ENCODE measurements at regions not wholly inside any gene's neighbourhood (a gene's known extent, or its start where the extent isn't known, plus 50 kb on each side); places are given as distances from the start of the nearest gene placed in this dataset.

- Histone ChIP-seq H3K27me3 (no peaks in the 10 kb centered on the region), H3K4me1 (no peaks in the 10 kb centered on the region), H3K9me3 (no peaks in the 10 kb centered on the region), H3K27ac (no peak overlapping the region), H3K4me3 (no peak overlapping the region), H3K36me3 (no peaks in the 10 kb centered on the region)
- DNase-seq = peak; percentile 25
- ATAC-seq = no peak
- intact Hi-C loops (cut with DNase I) = no loop called here
- TF ChIP-seq CTCF (IDR thresholded peaks at IDR 0.05) = no peak
Measured at GRCh38 chr2:128405981-128406613, 87.4 kb upstream of the HS6ST1 start.

- Histone ChIP-seq H3K36me3 (no peaks in the 10 kb centered on the region), H3K27ac (no peak overlapping the region), H3K27me3 (no peaks in the 10 kb centered on the region), H3K9me3 (no peaks in the 10 kb centered on the region), H3K4me3 (no peak overlapping the region), H3K4me1 (no peaks in the 10 kb centered on the region)
- ATAC-seq (no peak), DNase-seq (peak; percentile 56)
- no peak for TF ChIP-seq CTCF (IDR thresholded peaks at IDR 0.05)
- intact Hi-C loops (cut with DNase I) = no loop called here
Measured at GRCh38 chr2:128406736-128407554, 88.3 kb upstream of the HS6ST1 start.

GRCh38 chr2:128408349-128409305 is 90.0 kb upstream of the HS6ST1 start:
- DNase-seq = peak; percentile 57
- Histone ChIP-seq H3K9me3 (no peaks in the 10 kb centered on the region), H3K4me3 (no peak overlapping the region), H3K27ac (no peak overlapping the region), H3K4me1 (no peaks in the 10 kb centered on the region), H3K36me3 (no peaks in the 10 kb centered on the region), H3K27me3 (no peaks in the 10 kb centered on the region)
- ATAC-seq = no peak
- TF ChIP-seq CTCF (IDR thresholded peaks at IDR 0.05) = no peak
- intact Hi-C loops (cut with DNase I) = no loop called here

GRCh38 chr2:128409326-128410034 is 90.8 kb upstream of the HS6ST1 start:
- Histone ChIP-seq H3K27me3 (no peaks in the 10 kb centered on the region), H3K4me1 (no peaks in the 10 kb centered on the region), H3K9me3 (no peaks in the 10 kb centered on the region), H3K27ac (no peak overlapping the region), H3K4me3 (no peak overlapping the region), H3K36me3 (no peaks in the 10 kb centered on the region)
- intact Hi-C loops (cut with DNase I) = no loop called here
- peak; percentile 44 for DNase-seq
- ATAC-seq = no peak
- TF ChIP-seq CTCF (IDR thresholded peaks at IDR 0.05) = no peak
